GM18867 (cell line): ENCODE measurements at regions not wholly inside any gene's neighbourhood (a gene's known extent, or its start where the extent isn't known, plus 50 kb on each side); places are given as distances from the start of the nearest gene placed in this dataset.
A peak's percentile ranks its signal among the peaks of the same experiment; 100 is the strongest.
"Not testable (repeated sequence)": the region's sequence is repeated elsewhere in the genome, so short reads cannot be mapped to it uniquely, and the experiment has no call there.

Source experiments
- ATAC-seq: cut with Tn5 transposase; IDR thresholded peaks from one replicate; pipeline ENCODE4 v1.9.1; 2021; ENCODE audit warnings: mild to moderate bottlenecking, moderate library complexity; ENCODE audit not compliant: unreplicated experiment

- ATAC-seq = no peak
Measured at GRCh38 chr3:158026236-158026635, 80.0 kb downstream of the SHOX2 start.

GRCh38 chr3:158019897-158020296 lies 86.3 kb downstream of the SHOX2 start:
- ATAC-seq = not testable (repeated sequence)

GRCh38 chr3:158018462-158018861 lies 87.8 kb downstream of the SHOX2 start:
- ATAC-seq = no peak

- no peak for ATAC-seq
Measured at GRCh38 chr3:158012901-158013300, 93.3 kb downstream of the SHOX2 start.

- no peak for ATAC-seq
Measured at GRCh38 chr3:158005391-158006100, 100.7 kb downstream of the SHOX2 start.

- no peak for ATAC-seq
Measured at GRCh38 chr3:157999246-157999645, 107.0 kb downstream of the SHOX2 start.

- ATAC-seq = no peak
Measured at GRCh38 chr3:157982359-157982758, 123.9 kb downstream of the SHOX2 start.

GRCh38 chr3:157981819-157982218 lies 124.4 kb downstream of the SHOX2 start:
- no peak for ATAC-seq

- ATAC-seq = no peak
Measured at GRCh38 chr3:157979022-157979421, 127.2 kb downstream of the SHOX2 start.

GRCh38 chr3:157961665-157962064 lies 144.6 kb downstream of the SHOX2 start:
- ATAC-seq = no peak

GRCh38 chr3:157958457-157958856 lies 147.8 kb downstream of the SHOX2 start:
- no peak for ATAC-seq

GRCh38 chr3:157956850-157957249 lies 149.4 kb downstream of the SHOX2 start:
- ATAC-seq = no peak

GRCh38 chr3:157956176-157956575 lies 150.0 kb downstream of the SHOX2 start:
- no peak for ATAC-seq

GRCh38 chr3:157953565-157953964 lies 152.7 kb downstream of the SHOX2 start:
- ATAC-seq = no peak

GRCh38 chr3:157948605-157949383 lies 157.4 kb downstream of the SHOX2 start:
- no peak for ATAC-seq

GRCh38 chr3:157939166-157939565 lies 167.1 kb downstream of the SHOX2 start:
- ATAC-seq = no peak

GRCh38 chr3:157938154-157938779 lies 168.0 kb downstream of the SHOX2 start:
- ATAC-seq = no peak

GRCh38 chr3:157931517-157931916 lies 174.7 kb downstream of the SHOX2 start:
- ATAC-seq = no peak

- ATAC-seq = no peak
Measured at GRCh38 chr3:157930000-157930780, 176.0 kb downstream of the SHOX2 start.

GRCh38 chr3:157926822-157927221 lies 179.4 kb downstream of the SHOX2 start:
- no peak for ATAC-seq

GRCh38 chr3:157922614-157923013 lies 183.6 kb downstream of the SHOX2 start:
- ATAC-seq = peak; percentile 95
